HAP-1 (cell line): ENCODE measurements at regions not wholly inside any gene's neighbourhood (a gene's known extent, or its start where the extent isn't known, plus 50 kb on each side); places are given as distances from the start of the nearest gene placed in this dataset.
A peak's percentile ranks its signal among the peaks of the same experiment; 100 is the strongest.
"Not testable (repeated sequence)": the region's sequence is repeated elsewhere in the genome, so short reads cannot be mapped to it uniquely, and the experiment has no call there.

Experiments
- DNase-seq, 2 experiments: peaks; one replicate each; pipeline ENCODE4 v3.0.0-alpha.2; 2016 to 2020; ENCODE audit warnings: low spot score in 2 of 2
- H3K27me3 ChIP-seq: fragments of 250-450 bp; sonication (Bioruptor Pico); 2 replicates; pipeline ENCODE4 v1.5.1; 2020; ENCODE audit warnings: low read depth, mild to moderate bottlenecking, moderate library complexity
- H3K36me3 ChIP-seq: fragments of 250-450 bp; sonication (Bioruptor Pico); replicated peaks from 2 replicates; pipeline ENCODE4 v1.5.1; 2020; ENCODE audit warnings: mild to moderate bottlenecking
- H3K4me1 ChIP-seq: fragments of 250-450 bp; sonication (Bioruptor Pico); 2 replicates; pipeline ENCODE4 v1.5.1; 2020; ENCODE audit warnings: mild to moderate bottlenecking
- H3K4me3 ChIP-seq: fragments of 250-450 bp; sonication (Bioruptor Pico); 2 replicates; pipeline ENCODE4 v1.5.1; 2020; ENCODE audit warnings: mild to moderate bottlenecking, moderate library complexity
- H3K9me3 ChIP-seq: fragments of 250-450 bp; sonication (Bioruptor Pico); 2 replicates; pipeline ENCODE4 v1.5.1; 2020; ENCODE audit warnings: mild to moderate bottlenecking, moderate library complexity
- in situ Hi-C: fragments of 300-500 bp; cut with MboI; formaldehyde crosslinking; loops from 3 replicates; pipeline ENCODE4 v1.14.3; 2020; ENCODE audit warnings: low sequenced_read_pairs, inconsistent platforms, mixed read lengths

- Histone ChIP-seq H3K4me3 (peak overlapping the region; percentile 52), H3K4me1 (peaks cover 10% of the 10 kb centered on the region), H3K36me3 (peaks cover 36% of the 10 kb centered on the region), H3K27me3 (no peaks in the 10 kb centered on the region), H3K9me3 (no peaks in the 10 kb centered on the region)
- in situ Hi-C loops, result no loop called here
- peak; percentile 32 to 55 for DNase-seq
These were observed 435.1 kb upstream of the CDH9 start for GRCh38 chr5:27473307-27474046.

GRCh38 chr5:27472871-27473270, 434.5 kb upstream of the CDH9 start:
- Histone ChIP-seq H3K9me3 (no peaks in the 10 kb centered on the region), H3K4me1 (peaks cover 15% of the 10 kb centered on the region), H3K36me3 (peaks cover 31% of the 10 kb centered on the region), H3K4me3 (peak overlapping the region; percentile 52), H3K27me3 (no peaks in the 10 kb centered on the region)
- peak; percentile 49 to 53 for DNase-seq
- in situ Hi-C loops, result no loop called here

- Histone ChIP-seq H3K36me3 (peaks cover 24% of the 10 kb centered on the region), H3K4me1 (peaks cover 22% of the 10 kb centered on the region), H3K4me3 (peak overlapping the region; percentile 52), H3K9me3 (no peaks in the 10 kb centered on the region), H3K27me3 (no peaks in the 10 kb centered on the region)
- in situ Hi-C loops, result no loop called here
- peak; percentile 96 to 97 for DNase-seq
These were observed 433.8 kb upstream of the CDH9 start for GRCh38 chr5:27472000-27472763.

- Histone ChIP-seq H3K4me1 (peaks cover 20% of the 10 kb centered on the region), H3K27me3 (no peaks in the 10 kb centered on the region), H3K4me3 (no peak overlapping the region), H3K9me3 (no peaks in the 10 kb centered on the region), H3K36me3 (no peaks in the 10 kb centered on the region)
- no peak for DNase-seq
- in situ Hi-C loops, result no loop called here
These were observed 428.6 kb upstream of the CDH9 start for GRCh38 chr5:27466959-27467358.

- Histone ChIP-seq H3K9me3 (no peaks in the 10 kb centered on the region), H3K4me3 (no peak overlapping the region), H3K36me3 (no peaks in the 10 kb centered on the region), H3K27me3 (no peaks in the 10 kb centered on the region), H3K4me1 (peaks cover 14% of the 10 kb centered on the region)
- no peak for DNase-seq
- in situ Hi-C loops, result no loop called here
These were observed 426.8 kb upstream of the CDH9 start for GRCh38 chr5:27465140-27465539.

GRCh38 chr5:27463446-27464149, 425.2 kb upstream of the CDH9 start:
- no peaks in the 10 kb centered on the region for H3K27me3 ChIP-seq
- no peaks in the 10 kb centered on the region for H3K9me3 ChIP-seq
- in situ Hi-C loops, result no loop called here
- DNase-seq, result no peak
- no peaks in the 10 kb centered on the region for H3K36me3 ChIP-seq
- H3K4me1 ChIP-seq, result peaks cover 13% of the 10 kb centered on the region
- no peak overlapping the region for H3K4me3 ChIP-seq

- Histone ChIP-seq H3K27me3 (no peaks in the 10 kb centered on the region), H3K36me3 (no peaks in the 10 kb centered on the region), H3K4me1 (peaks cover 8% of the 10 kb centered on the region), H3K4me3 (no peak overlapping the region), H3K9me3 (no peaks in the 10 kb centered on the region)
- in situ Hi-C loops, result no loop called here
- DNase-seq, result no peak
These were observed 424.6 kb upstream of the CDH9 start for GRCh38 chr5:27462936-27463335.

- H3K36me3 ChIP-seq, result no peaks in the 10 kb centered on the region
- no peaks in the 10 kb centered on the region for H3K9me3 ChIP-seq
- H3K4me3 ChIP-seq, result no peak overlapping the region
- in situ Hi-C loops, result no loop called here
- no peaks in the 10 kb centered on the region for H3K27me3 ChIP-seq
- H3K4me1 ChIP-seq, result no peaks in the 10 kb centered on the region
- no peak for DNase-seq
These were observed 419.9 kb upstream of the CDH9 start for GRCh38 chr5:27458287-27458686.

- in situ Hi-C loops, result no loop called here
- no peaks in the 10 kb centered on the region for H3K27me3 ChIP-seq
- no peak for DNase-seq
- H3K4me3 ChIP-seq, result no peak overlapping the region
- no peaks in the 10 kb centered on the region for H3K36me3 ChIP-seq
- no peaks in the 10 kb centered on the region for H3K9me3 ChIP-seq
- H3K4me1 ChIP-seq, result no peaks in the 10 kb centered on the region
These were observed 413.0 kb upstream of the CDH9 start for GRCh38 chr5:27451377-27451776.

- Histone ChIP-seq H3K9me3 (no peaks in the 10 kb centered on the region), H3K4me3 (no peak overlapping the region), H3K4me1 (no peaks in the 10 kb centered on the region), H3K36me3 (no peaks in the 10 kb centered on the region), H3K27me3 (no peaks in the 10 kb centered on the region)
- in situ Hi-C loops, result no loop called here
- DNase-seq, result no peak
These were observed 412.2 kb upstream of the CDH9 start for GRCh38 chr5:27450607-27451006.

- in situ Hi-C loops, H3K4me1 ChIP-seq, H3K4me3 ChIP-seq, H3K9me3 ChIP-seq, DNase-seq, H3K27me3 ChIP-seq, H3K36me3 ChIP-seq: not testable (repeated sequence)
These were observed 401.0 kb upstream of the CDH9 start for GRCh38 chr5:27439383-27439782.

GRCh38 chr5:27437594-27438200, 399.3 kb upstream of the CDH9 start:
- H3K4me3 ChIP-seq, result no peak overlapping the region
- no peaks in the 10 kb centered on the region for H3K4me1 ChIP-seq
- no peaks in the 10 kb centered on the region for H3K36me3 ChIP-seq
- H3K27me3 ChIP-seq, result no peaks in the 10 kb centered on the region
- in situ Hi-C loops, result no loop called here
- no peaks in the 10 kb centered on the region for H3K9me3 ChIP-seq
- DNase-seq, result no peak

- H3K4me3 ChIP-seq, result no peak overlapping the region
- in situ Hi-C loops, result no loop called here
These were observed 395.9 kb upstream of the CDH9 start for GRCh38 chr5:27434335-27434734.

GRCh38 chr5:27414099-27414498, 375.7 kb upstream of the CDH9 start:
- H3K4me1 ChIP-seq, result no peaks in the 10 kb centered on the region
- H3K4me3 ChIP-seq, result no peak overlapping the region
- no peak for DNase-seq
- no peaks in the 10 kb centered on the region for H3K36me3 ChIP-seq
- H3K27me3 ChIP-seq, result no peaks in the 10 kb centered on the region
- in situ Hi-C loops, result no loop called here
- no peaks in the 10 kb centered on the region for H3K9me3 ChIP-seq

More at GRCh38 chr5:27434335-27434734, 395.9 kb upstream of the CDH9 start:
- Histone ChIP-seq H3K4me1 (no peaks in the 10 kb centered on the region), H3K36me3 (no peaks in the 10 kb centered on the region), H3K9me3 (no peaks in the 10 kb centered on the region), H3K27me3 (no peaks in the 10 kb centered on the region)
- no peak for DNase-seq
